HG03342 (cell line): ENCODE measurements at regions not wholly inside any gene's neighbourhood (a gene's known extent, or its start where the extent isn't known, plus 50 kb on each side); places are given as distances from the start of the nearest gene placed in this dataset.
A peak's percentile ranks its signal among the peaks of the same experiment; 100 is the strongest.
"Not testable (repeated sequence)": the region's sequence is repeated elsewhere in the genome, so short reads cannot be mapped to it uniquely, and the experiment has no call there.

Experiments
- ATAC-seq: cut with Tn5 transposase; IDR thresholded peaks from one replicate; pipeline ENCODE4 v1.9.1; 2021; ENCODE audit warnings: mild to moderate bottlenecking, moderate library complexity; ENCODE audit not compliant: unreplicated experiment

GRCh38 chr11:112613051-112613972 is 347.9 kb upstream of the NCAM1 start:
- ATAC-seq = no peak

GRCh38 chr11:112614605-112615004 is 346.6 kb upstream of the NCAM1 start:
- no peak for ATAC-seq

GRCh38 chr11:112615238-112615637 is 346.0 kb upstream of the NCAM1 start:
- ATAC-seq = no peak

GRCh38 chr11:112615891-112616290 is 345.3 kb upstream of the NCAM1 start:
- ATAC-seq = no peak

GRCh38 chr11:112616327-112617097 is 344.7 kb upstream of the NCAM1 start:
- no peak for ATAC-seq

GRCh38 chr11:112617098-112617425 is 344.2 kb upstream of the NCAM1 start:
- no peak for ATAC-seq

GRCh38 chr11:112617977-112618826 is 343.0 kb upstream of the NCAM1 start:
- ATAC-seq = no peak

GRCh38 chr11:112619106-112619505 is 342.1 kb upstream of the NCAM1 start:
- no peak for ATAC-seq

GRCh38 chr11:112620621-112621394 is 340.4 kb upstream of the NCAM1 start:
- ATAC-seq = peak; percentile 51

GRCh38 chr11:112623057-112623456 is 338.2 kb upstream of the NCAM1 start:
- no peak for ATAC-seq

GRCh38 chr11:112624431-112624830 is 336.8 kb upstream of the NCAM1 start:
- ATAC-seq = no peak

GRCh38 chr11:112624971-112625370 is 336.2 kb upstream of the NCAM1 start:
- ATAC-seq = not testable (repeated sequence)

- ATAC-seq = no peak
Observed at GRCh38 chr11:112625814-112626213, 335.4 kb upstream of the NCAM1 start.

GRCh38 chr11:112626731-112627130 is 334.5 kb upstream of the NCAM1 start:
- no peak for ATAC-seq

GRCh38 chr11:112627588-112628045 is 333.6 kb upstream of the NCAM1 start:
- ATAC-seq = peak; percentile 66

GRCh38 chr11:112628676-112629075 is 332.5 kb upstream of the NCAM1 start:
- no peak for ATAC-seq

- no peak for ATAC-seq
Observed at GRCh38 chr11:112630496-112630895, 330.7 kb upstream of the NCAM1 start.

GRCh38 chr11:112631333-112631732 is 329.9 kb upstream of the NCAM1 start:
- ATAC-seq = no peak

GRCh38 chr11:112632866-112633505 is 328.2 kb upstream of the NCAM1 start:
- ATAC-seq = no peak

GRCh38 chr11:112634551-112634950 is 326.7 kb upstream of the NCAM1 start:
- ATAC-seq = no peak
